Kidney tubule cell (primary cell): ENCODE measurements at regions not wholly inside any gene's neighbourhood (a gene's known extent, or its start where the extent isn't known, plus 50 kb on each side); places are given as distances from the start of the nearest gene placed in this dataset.

Experiments used
- DNase-seq: peaks from one replicate; pipeline ENCODE4 v3.0.0-alpha.2; 2018; ENCODE audit warnings: low spot score

GRCh38 chr1:87820668-87821334, 492.1 kb downstream of the LMO4 start:
- DNase-seq, result no peak

- no peak for DNase-seq
These were observed 492.6 kb downstream of the LMO4 start for GRCh38 chr1:87821335-87821697.

- DNase-seq, result peak; percentile 60
These were observed 498.1 kb downstream of the LMO4 start for GRCh38 chr1:87826681-87827251.

- DNase-seq, result no peak
These were observed 500.7 kb downstream of the LMO4 start for GRCh38 chr1:87829360-87829759.

GRCh38 chr1:87830432-87830978, 501.8 kb downstream of the LMO4 start:
- DNase-seq, result no peak

- DNase-seq, result no peak
These were observed 504.5 kb downstream of the LMO4 start for GRCh38 chr1:87833166-87833565.

GRCh38 chr1:87834151-87834550, 505.5 kb downstream of the LMO4 start:
- no peak for DNase-seq

- DNase-seq, result no peak
These were observed 506.3 kb downstream of the LMO4 start for GRCh38 chr1:87834941-87835340.

- DNase-seq, result no peak
These were observed 512.1 kb downstream of the LMO4 start for GRCh38 chr1:87840767-87841166.

- DNase-seq, result no peak
These were observed 512.7 kb downstream of the LMO4 start for GRCh38 chr1:87841332-87841731.

- DNase-seq, result no peak
These were observed 513.5 kb downstream of the LMO4 start for GRCh38 chr1:87842156-87842555.

GRCh38 chr1:87844251-87844650, 515.6 kb downstream of the LMO4 start:
- DNase-seq, result no peak

GRCh38 chr1:87851490-87851889, 522.8 kb downstream of the LMO4 start:
- DNase-seq, result no peak

GRCh38 chr1:87852410-87853161, 523.9 kb downstream of the LMO4 start:
- no peak for DNase-seq

GRCh38 chr1:87853576-87854351, 525.1 kb downstream of the LMO4 start:
- no peak for DNase-seq

- no peak for DNase-seq
These were observed 534.6 kb downstream of the LMO4 start for GRCh38 chr1:87863317-87863716.

GRCh38 chr1:87864676-87865075, 536.0 kb downstream of the LMO4 start:
- DNase-seq, result no peak

- no peak for DNase-seq
These were observed 537.7 kb downstream of the LMO4 start for GRCh38 chr1:87866416-87866815.

GRCh38 chr1:87867626-87868025, 538.9 kb downstream of the LMO4 start:
- DNase-seq, result peak; percentile 42

GRCh38 chr1:87869567-87869966, 540.9 kb downstream of the LMO4 start:
- peak; percentile 80 for DNase-seq

GRCh38 chr1:87872189-87872588, 543.5 kb downstream of the LMO4 start:
- no peak for DNase-seq

- DNase-seq, result no peak
These were observed 544.0 kb downstream of the LMO4 start for GRCh38 chr1:87872692-87873091.
